K562 (cell line): ENCODE measurements at regions not wholly inside any gene's neighbourhood (a gene's known extent, or its start where the extent isn't known, plus 50 kb on each side); places are given as distances from the start of the nearest gene placed in this dataset.

ENCODE experiments used
- ATAC-seq: fragments of 200-7000 bp; cut with Tn5 transposase; 3 replicates; pipeline ENCODE4 v1.9.1; 2020; ENCODE audit warnings: moderate library complexity
- BruUV-seq: library from RNA; stranded (reverse); fragments of 400-500 nt; replicated peaks from 2 replicates; lab custom pipeline; 2021; lab: Mats Ljungman, UMichigan
- CTCF ChIA-PET: fragments of 300-600 bp; formaldehyde crosslinking; extraction: SDS; loops from one replicate; lab custom pipeline; 2021; ENCODE audit warnings: low intra/inter-chr PET ratio; lab: Yijun Ruan, JAX
- POLR2A ChIA-PET: fragments of 300-600, 350-650 bp; sonication (Branson Sonifier 250); formaldehyde crosslinking; extraction: SDS; loops from one replicate; lab custom pipeline; 2021; ENCODE audit warnings: antibody characterized with exemption, inconsistent platforms; lab: Yijun Ruan, JAX
- DNase-seq, 4 experiments: peaks; one replicate each; pipeline versions ENCODE4 v3.0.0 to v3.0.0-alpha.2; 2011 to 2018; ENCODE audit warnings: low spot score in 3 of 4, mixed read lengths in 3 of 4; ENCODE audit errors: extremely low read depth in 1 of 4
- FAIRE-seq: peaks from 2 replicates; lab custom pipeline; 2011; peaks lifted over from hg19 to GRCh38; lab: Jason Lieb, UNC
- H2AFZ ChIP-seq: 2 replicates; pipeline ENCODE4 v1.6.0; 2011; ENCODE audit warnings: low read depth, low read length, control low read depth, inconsistent platforms
- H3K27ac ChIP-seq: fragments of 200-600 bp; 3 replicates; pipeline ENCODE4 v1.8.0; 2011; ENCODE audit warnings: low read depth, mild to moderate bottlenecking, control low read depth, inconsistent platforms, low read length, moderate library complexity, mixed read lengths; ENCODE audit errors: extremely low read depth
- H3K27me3 ChIP-seq, 2 experiments: fragments of 300-600 bp in 1 of 2; 2 replicates in 1 of 2; 3 replicates in 1 of 2; pipeline versions ENCODE4 v1.6.0 to v1.8.0; 2011; ENCODE audit warnings: inconsistent platforms in 2 of 2, low read length in 2 of 2, mild to moderate bottlenecking in 1 of 2, mixed read lengths in 1 of 2, moderate library complexity in 1 of 2; ENCODE audit not compliant: control insufficient read depth in 2 of 2, insufficient read depth in 2 of 2
- H3K36me3 ChIP-seq: fragments of 300-600 bp; 3 replicates; pipeline ENCODE4 v1.8.0; 2011; ENCODE audit warnings: mild to moderate bottlenecking, low read length, inconsistent platforms; ENCODE audit not compliant: control insufficient read depth, insufficient read depth
- H3K4me1 ChIP-seq, 2 experiments: fragments of 200-600 bp in 1 of 2; replicated peaks in 1 of 2; 2 replicates in 1 of 2; 3 replicates in 1 of 2; pipeline versions ENCODE4 v1.5.1 to v1.8.0; 2011; ENCODE audit warnings: inconsistent platforms in 2 of 2, low read length in 2 of 2, mild to moderate bottlenecking in 1 of 2, mixed read lengths in 1 of 2, moderate library complexity in 1 of 2; ENCODE audit not compliant: control insufficient read depth in 2 of 2, insufficient read depth in 2 of 2
- H3K4me2 ChIP-seq: 2 replicates; pipeline ENCODE4 v1.6.1; 2011; ENCODE audit warnings: low read length, control low read depth, inconsistent platforms, mixed read lengths; ENCODE audit not compliant: insufficient read depth
- H3K4me3 ChIP-seq: fragments of 200-600 bp; sonication (generic), shearing (Covaris generic); 2 replicates; pipeline ENCODE4 v1.5.1; 2016; ENCODE audit warnings: control low read depth, inconsistent platforms
- H3K79me2 ChIP-seq: fragments of 200-600 bp; 3 replicates; pipeline ENCODE4 v1.8.0; 2011; ENCODE audit warnings: low read length, inconsistent platforms; ENCODE audit not compliant: control insufficient read depth, insufficient read depth
- H3K9ac ChIP-seq, 2 experiments: 2 replicates each; pipeline versions ENCODE4 v1.6.0 to v1.6.1; 2011; ENCODE audit warnings: low read depth in 2 of 2, low read length in 2 of 2, control low read depth in 1 of 2, inconsistent platforms in 1 of 2, mild to moderate bottlenecking in 1 of 2, mixed read lengths in 1 of 2; ENCODE audit not compliant: insufficient read depth in 1 of 2
- H3K9me1 ChIP-seq: one replicate; pipeline ENCODE4 v1.6.0; 2011; ENCODE audit warnings: inconsistent platforms, mild to moderate bottlenecking, low read length, moderate library complexity; ENCODE audit not compliant: control insufficient read depth, insufficient read depth
- H3K9me3 ChIP-seq: replicated peaks from 2 replicates; pipeline ENCODE4 v1.5.1; 2011; ENCODE audit warnings: low read depth, low read length, inconsistent platforms; ENCODE audit not compliant: control insufficient read depth, insufficient read depth
- H4K20me1 ChIP-seq: replicated peaks from 2 replicates; pipeline ENCODE4 v1.6.1; 2011; ENCODE audit warnings: low read length, inconsistent platforms, mixed read lengths; ENCODE audit not compliant: control insufficient read depth, insufficient read depth
- ATF1 ChIP-seq, 2 experiments: fragments of 450-650 bp in 1 of 2; IDR thresholded peaks; 2 replicates each; pipeline ENCODE4 v1.6.1; 2016; ENCODE audit warnings: missing compliant biosample characterization in 1 of 2, missing genetic modification characterization in 1 of 2
- DACH1 ChIP-seq: fragments of 450-650 bp; IDR thresholded peaks from 2 replicates; pipeline ENCODE4 v1.6.1; 2018; ENCODE audit not compliant: partially characterized antibody
- HDGF ChIP-seq: fragments of 450-650 bp; IDR thresholded peaks from 2 replicates; pipeline ENCODE4 v1.6.1; 2016
- MAX ChIP-seq: sonication (generic); formaldehyde crosslinking; IDR thresholded peaks from 2 replicates; pipeline ENCODE4 v1.9.0; 2022; ENCODE audit warnings: mild to moderate bottlenecking, missing genetic modification reagents
- PTTG1 ChIP-seq: fragments of 450-650 bp; IDR thresholded peaks from 2 replicates; pipeline ENCODE4 v1.6.1; 2016; ENCODE audit warnings: low read depth, mild to moderate bottlenecking, missing genetic modification characterization, missing compliant biosample characterization
- ZBTB33 ChIP-seq: sonication (generic); formaldehyde crosslinking; IDR thresholded peaks from 2 replicates; pipeline ENCODE4 v1.8.1; 2023; ENCODE audit warnings: mild to moderate bottlenecking, missing genetic modification reagents
- ZNF707 ChIP-seq: fragments of 250-450 bp; sonication (Bioruptor Pico); conservative IDR thresholded peaks from 2 replicates; pipeline ENCODE4 v1.8.0; 2022; ENCODE audit warnings: inconsistent platforms, mild to moderate bottlenecking, moderate library complexity
- WGBS: fragments of 100-300 bp; shearing (Covaris generic); methylation state at CpG from one replicate; pipeline ENCODE4 v1.1.6; 2016; ENCODE audit warnings: low coverage, mixed read lengths; ENCODE audit not compliant: insufficient coverage; ENCODE audit errors: missing lambda C conversion rate; 5-methylcytosine and 5-hydroxymethylcytosine counted together
- in situ Hi-C: fragments of 300-500 bp; cut with MboI; formaldehyde crosslinking; loops from 4 replicates; pipeline ENCODE4 v1.15.0; 2018; ENCODE audit warnings: inconsistent platforms, mixed read lengths
- intact Hi-C: fragments of 100-400 bp; cut with micrococcal nuclease; formaldehyde crosslinking; loops from 2 replicates; pipeline ENCODE4 v1.14.2; 2022
- TF ChIP-seq, protein P1 (sequence below): fragments of 250-450 bp; sonication (Bioruptor Pico); IDR thresholded peaks from 2 replicates; pipeline ENCODE4 v1.8.0; 2021; ENCODE audit warnings: moderate library complexity, mild to moderate bottlenecking, inconsistent platforms
- TF ChIP-seq, protein P2 (sequence below): fragments of 450-650 bp; IDR thresholded peaks from 2 replicates; pipeline ENCODE4 v1.6.1; 2017; ENCODE audit warnings: antibody characterized with exemption, mild to moderate bottlenecking

DNA sequence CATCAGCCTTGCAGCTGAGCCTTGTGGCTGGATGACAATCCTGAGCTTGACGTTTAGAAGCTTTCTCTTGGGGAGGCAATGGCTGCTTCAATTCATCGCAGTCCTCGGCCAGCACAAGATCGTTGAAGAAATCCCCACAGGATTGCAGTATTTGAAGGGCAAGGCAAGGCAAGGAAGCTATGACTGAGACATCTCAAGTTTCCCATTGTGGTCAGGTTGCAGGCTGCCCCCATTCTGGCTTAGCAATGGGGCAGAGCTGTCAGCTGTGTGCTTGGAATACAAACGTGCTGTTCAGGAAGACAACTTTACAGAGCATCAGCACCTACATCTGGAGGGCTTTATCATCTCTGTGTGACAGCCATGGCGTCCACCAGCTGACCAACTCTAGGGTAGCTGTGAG, 275.9 kb upstream of the TBL1XR1 start:
- no peaks in the 10 kb centered on the region for H3K79me2 ChIP-seq
- in situ Hi-C loops (no loop called here), intact Hi-C loops (loop anchor here (10.0 kb wide), 1 partner anchor 278 kb away; the partner anchor contains the start of gene TBL1XR1)
- POLR2A ChIA-PET: interaction anchor here (0.6 to 0.8 kb wide), 3 partner anchors 9 to 409 kb away, joined by 3 to 4 read pairs (median 3); no protein-coding TSS in a partner anchor
- H3K9me3 ChIP-seq: no peaks in the 10 kb centered on the region
- no peaks in the 10 kb centered on the region for H3K9me1 ChIP-seq
- no peak overlapping the region for H3K27ac ChIP-seq
- TF ChIP-seq ATF1 (CRISPR knock-in tag; IDR thresholded peaks at IDR 0.05) (no peak), ATF1 (tag; IDR thresholded peaks at IDR 0.05) (no peak), DACH1 (peak; percentile 21)
- TF ChIP-seq, all 486 proteins: peak for 1
- Histone ChIP-seq H3K36me3 (no peaks in the 10 kb centered on the region), H3K4me3 (no peak overlapping the region), H2AFZ (0 out of 2 replicates have a peak overlapping the region, but pooled peaks have one; percentile 6), H3K9ac (peak overlapping the region in 1 of 2 experiments; percentile 38; a peak in 1 of 4 replicates), H4K20me1 (no peaks in the 10 kb centered on the region), H3K4me2 (no peak overlapping the region), H3K27me3 (no peaks in the 10 kb centered on the region), H3K4me1 (no peaks in the 10 kb centered on the region; a peak in 2 of 5 replicates)
- BruUV-seq: no TSS peak
- 31% methylated on average over 6 of the region's 6 CpGs for WGBS
- CTCF ChIA-PET: no interaction called here
- peak; percentile 11 for FAIRE-seq
- peak; percentile 59 for ATAC-seq
- DNase-seq: no peak

DNA sequence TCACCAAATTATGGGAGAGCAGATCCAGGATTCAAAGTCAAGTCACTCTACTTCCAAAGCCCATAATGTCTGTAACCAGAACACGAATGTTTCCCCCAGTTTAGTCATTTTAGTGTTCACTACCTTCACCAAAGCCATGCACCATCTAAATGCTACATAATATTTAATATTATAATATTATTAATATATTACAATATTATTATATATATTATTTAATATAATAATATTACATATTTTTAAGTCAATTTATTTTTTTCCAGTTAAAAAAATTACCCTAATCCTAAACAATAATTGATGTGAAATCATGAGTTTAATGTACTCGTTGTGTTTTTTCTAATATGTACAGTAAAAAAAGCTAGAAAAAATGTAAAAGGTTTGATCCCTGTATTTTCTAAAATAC, 276.6 kb upstream of the TBL1XR1 start:
- H4K20me1 ChIP-seq: no peaks in the 10 kb centered on the region
- FAIRE-seq: no peak
- no peaks in the 10 kb centered on the region for H3K9me1 ChIP-seq
- CTCF ChIA-PET: no interaction called here
- intact Hi-C loops: loop anchor here (10.0 kb wide), 1 partner anchor 279 kb away; the partner anchor contains the start of gene TBL1XR1
- POLR2A ChIA-PET: interaction anchor here (0.8 kb wide), 1 partner anchor 114 kb away, joined by 3 read pairs; no protein-coding TSS in a partner anchor
- no peak overlapping the region for H3K4me2 ChIP-seq
- no peak overlapping the region for H3K9ac ChIP-seq
- no peak overlapping the region for H3K4me3 ChIP-seq
- H2AFZ ChIP-seq: 0 out of 2 replicates have a peak overlapping the region, but pooled peaks have one; percentile 2
- H3K4me1 ChIP-seq: no peaks in the 10 kb centered on the region; a peak in 1 of 5 replicates
- BruUV-seq: no TSS peak
- no peaks in the 10 kb centered on the region for H3K9me3 ChIP-seq
- no peaks in the 10 kb centered on the region for H3K27me3 ChIP-seq
- 31% methylated on average over 2 of the region's 2 CpGs for WGBS
- in situ Hi-C loops: no loop called here
- H3K27ac ChIP-seq: no peak overlapping the region
- no peak for DNase-seq
- H3K36me3 ChIP-seq: no peaks in the 10 kb centered on the region
- no peak for ATAC-seq
- no peaks in the 10 kb centered on the region for H3K79me2 ChIP-seq
- TF ChIP-seq ZBTB33 (CRISPR knock-in tag) (no peak), ZNF707 (no peak), PTTG1 (tag) (no peak), HDGF (no peak), MAX (CRISPR knock-in tag) (no peak)
- TF ChIP-seq, protein P1, sequence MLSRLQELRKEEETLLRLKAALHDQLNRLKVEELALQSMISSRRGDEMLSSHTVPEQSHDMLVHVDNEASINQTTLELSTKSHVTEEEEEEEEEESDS (CRISPR knock-in tag): no peak
- TF ChIP-seq, protein P2, sequence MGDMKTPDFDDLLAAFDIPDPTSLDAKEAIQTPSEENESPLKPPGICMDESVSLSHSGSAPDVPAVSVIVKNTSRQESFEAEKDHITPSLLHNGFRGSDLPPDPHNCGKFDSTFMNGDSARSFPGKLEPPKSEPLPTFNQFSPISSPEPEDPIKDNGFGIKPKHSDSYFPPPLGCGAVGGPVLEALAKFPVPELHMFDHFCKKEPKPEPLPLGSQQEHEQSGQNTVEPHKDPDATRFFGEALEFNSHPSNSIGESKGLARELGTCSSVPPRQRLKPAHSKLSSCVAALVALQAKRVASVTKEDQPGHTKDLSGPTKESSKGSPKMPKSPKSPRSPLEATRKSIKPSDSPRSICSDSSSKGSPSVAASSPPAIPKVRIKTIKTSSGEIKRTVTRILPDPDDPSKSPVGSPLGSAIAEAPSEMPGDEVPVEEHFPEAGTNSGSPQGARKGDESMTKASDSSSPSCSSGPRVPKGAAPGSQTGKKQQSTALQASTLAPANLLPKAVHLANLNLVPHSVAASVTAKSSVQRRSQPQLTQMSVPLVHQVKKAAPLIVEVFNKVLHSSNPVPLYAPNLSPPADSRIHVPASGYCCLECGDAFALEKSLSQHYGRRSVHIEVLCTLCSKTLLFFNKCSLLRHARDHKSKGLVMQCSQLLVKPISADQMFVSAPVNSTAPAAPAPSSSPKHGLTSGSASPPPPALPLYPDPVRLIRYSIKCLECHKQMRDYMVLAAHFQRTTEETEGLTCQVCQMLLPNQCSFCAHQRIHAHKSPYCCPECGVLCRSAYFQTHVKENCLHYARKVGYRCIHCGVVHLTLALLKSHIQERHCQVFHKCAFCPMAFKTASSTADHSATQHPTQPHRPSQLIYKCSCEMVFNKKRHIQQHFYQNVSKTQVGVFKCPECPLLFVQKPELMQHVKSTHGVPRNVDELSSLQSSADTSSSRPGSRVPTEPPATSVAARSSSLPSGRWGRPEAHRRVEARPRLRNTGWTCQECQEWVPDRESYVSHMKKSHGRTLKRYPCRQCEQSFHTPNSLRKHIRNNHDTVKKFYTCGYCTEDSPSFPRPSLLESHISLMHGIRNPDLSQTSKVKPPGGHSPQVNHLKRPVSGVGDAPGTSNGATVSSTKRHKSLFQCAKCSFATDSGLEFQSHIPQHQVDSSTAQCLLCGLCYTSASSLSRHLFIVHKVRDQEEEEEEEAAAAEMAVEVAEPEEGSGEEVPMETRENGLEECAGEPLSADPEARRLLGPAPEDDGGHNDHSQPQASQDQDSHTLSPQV: no peak
